ENCODE measurements at regions not wholly inside any gene's neighbourhood (a gene's known extent, or its start where the extent isn't known, plus 50 kb on each side); places are given as distances from the start of the nearest gene placed in this dataset.

DNA sequence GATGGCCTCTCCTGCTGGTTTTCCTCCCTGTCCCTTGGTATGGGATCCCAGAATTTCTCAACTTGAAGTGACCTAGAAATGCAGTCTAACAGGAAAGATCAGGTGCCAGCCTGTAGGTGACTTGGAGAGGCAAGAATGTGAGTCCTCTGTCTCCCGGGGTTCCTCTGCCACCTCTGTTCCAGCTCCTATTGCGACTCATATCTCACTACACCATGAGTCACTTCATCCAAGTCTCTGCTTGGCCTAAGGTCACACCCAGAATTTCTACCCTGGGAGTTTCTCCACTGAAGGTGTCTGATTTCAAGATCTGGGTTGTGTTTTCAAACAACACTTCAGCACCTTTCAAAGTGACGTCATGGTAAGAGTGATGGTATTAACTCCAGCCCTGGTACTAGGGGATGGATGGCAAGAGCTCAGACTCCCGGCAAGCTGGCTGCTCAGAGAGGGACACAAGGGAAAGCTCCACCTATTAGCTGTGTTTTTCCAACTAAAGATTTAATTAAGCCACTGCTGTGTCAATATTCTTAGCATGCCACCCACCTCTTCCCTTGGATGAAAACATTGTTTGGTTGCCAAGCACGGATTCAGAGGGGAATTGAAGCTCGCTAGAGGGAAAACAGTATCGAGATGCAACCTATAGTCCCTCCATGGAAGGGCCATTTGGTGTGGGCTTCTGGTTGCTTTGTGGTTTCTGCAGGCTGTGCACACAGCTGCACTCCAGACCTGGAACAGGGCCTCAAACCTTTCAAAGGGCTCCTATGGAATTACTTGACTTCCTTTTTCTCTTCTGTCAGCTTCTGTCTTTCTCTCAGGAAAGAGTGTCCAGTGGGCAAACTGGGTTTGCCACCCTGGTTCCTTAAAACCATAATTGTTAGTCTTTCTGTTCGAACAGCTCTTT is 205.7 kb downstream of the GAS1 start:
- TF ChIP-seq, protein P1, sequence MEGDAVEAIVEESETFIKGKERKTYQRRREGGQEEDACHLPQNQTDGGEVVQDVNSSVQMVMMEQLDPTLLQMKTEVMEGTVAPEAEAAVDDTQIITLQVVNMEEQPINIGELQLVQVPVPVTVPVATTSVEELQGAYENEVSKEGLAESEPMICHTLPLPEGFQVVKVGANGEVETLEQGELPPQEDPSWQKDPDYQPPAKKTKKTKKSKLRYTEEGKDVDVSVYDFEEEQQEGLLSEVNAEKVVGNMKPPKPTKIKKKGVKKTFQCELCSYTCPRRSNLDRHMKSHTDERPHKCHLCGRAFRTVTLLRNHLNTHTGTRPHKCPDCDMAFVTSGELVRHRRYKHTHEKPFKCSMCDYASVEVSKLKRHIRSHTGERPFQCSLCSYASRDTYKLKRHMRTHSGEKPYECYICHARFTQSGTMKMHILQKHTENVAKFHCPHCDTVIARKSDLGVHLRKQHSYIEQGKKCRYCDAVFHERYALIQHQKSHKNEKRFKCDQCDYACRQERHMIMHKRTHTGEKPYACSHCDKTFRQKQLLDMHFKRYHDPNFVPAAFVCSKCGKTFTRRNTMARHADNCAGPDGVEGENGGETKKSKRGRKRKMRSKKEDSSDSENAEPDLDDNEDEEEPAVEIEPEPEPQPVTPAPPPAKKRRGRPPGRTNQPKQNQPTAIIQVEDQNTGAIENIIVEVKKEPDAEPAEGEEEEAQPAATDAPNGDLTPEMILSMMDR (IDR thresholded peaks at IDR 0.05; ENCODE audit: low read length, missing control alignments): no peak
- no peak overlapping the region for H3K4me3 ChIP-seq (replicated peaks; ENCODE audit: low read depth, low read length)
- DNase-seq (ENCODE audit: low read depth): peak; percentile 54

DNA sequence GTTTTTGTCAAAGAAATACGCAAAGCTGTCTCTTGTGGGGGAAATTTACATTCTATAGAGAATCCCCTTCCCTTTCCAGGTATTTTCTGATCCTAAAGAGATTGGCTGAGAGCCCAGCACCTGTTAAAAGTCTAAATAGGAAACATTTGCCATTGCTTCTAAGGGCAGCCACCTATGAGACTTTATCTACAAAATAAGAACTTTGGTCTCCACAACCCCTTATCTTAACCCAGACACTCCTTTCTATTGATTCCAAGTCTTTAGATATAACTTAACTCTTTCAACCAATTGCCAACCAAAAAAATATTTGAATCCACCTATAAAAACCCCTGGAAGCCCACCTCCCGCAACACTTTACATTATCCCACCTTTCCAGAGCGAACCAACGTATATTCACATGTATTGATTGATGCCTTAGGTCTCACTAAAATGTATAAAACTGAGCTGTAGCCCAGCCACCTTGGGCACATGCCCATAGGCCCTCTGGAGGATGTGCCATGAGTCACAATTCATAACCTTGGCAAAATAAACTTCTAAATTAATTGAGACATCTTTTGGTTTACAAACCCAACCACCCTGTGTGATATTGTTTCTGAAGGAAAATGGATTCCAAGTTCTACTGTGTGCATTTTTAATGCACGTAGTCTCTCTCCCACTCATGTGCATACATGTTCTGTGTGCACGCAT is 211.4 kb downstream of the GAS1 start:
- TF ChIP-seq, protein P1 (IDR thresholded peaks at IDR 0.05; ENCODE audit: low read length, missing control alignments): no peak
- no peak overlapping the region for H3K4me3 ChIP-seq (replicated peaks; ENCODE audit: low read depth, low read length)
- DNase-seq (ENCODE audit: low read depth): no peak

DNA sequence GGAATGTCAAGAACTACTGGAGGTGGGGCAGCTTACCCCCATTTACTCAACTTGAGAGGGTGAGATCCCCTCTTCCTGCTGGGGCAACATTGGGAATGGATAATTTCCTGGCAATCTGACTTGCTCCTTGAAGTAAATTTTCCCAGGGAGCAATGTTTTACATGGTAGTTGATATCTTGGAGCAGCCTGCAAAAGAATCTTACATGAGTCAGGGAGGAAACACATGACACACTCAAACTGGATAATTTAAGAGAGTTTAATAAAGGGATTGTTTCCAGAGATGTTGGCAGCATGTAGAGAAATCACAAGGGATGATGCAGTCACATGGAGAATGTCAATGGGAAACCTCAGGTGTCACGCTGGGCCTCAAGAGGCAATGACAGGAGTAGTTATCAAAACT is 212.5 kb downstream of the GAS1 start:
- H3K4me3 ChIP-seq (replicated peaks; ENCODE audit: low read depth, low read length): no peak overlapping the region
- DNase-seq (ENCODE audit: low read depth): peak; percentile 89
- TF ChIP-seq, protein P1 (IDR thresholded peaks at IDR 0.05; ENCODE audit: low read length, missing control alignments): no peak

DNA sequence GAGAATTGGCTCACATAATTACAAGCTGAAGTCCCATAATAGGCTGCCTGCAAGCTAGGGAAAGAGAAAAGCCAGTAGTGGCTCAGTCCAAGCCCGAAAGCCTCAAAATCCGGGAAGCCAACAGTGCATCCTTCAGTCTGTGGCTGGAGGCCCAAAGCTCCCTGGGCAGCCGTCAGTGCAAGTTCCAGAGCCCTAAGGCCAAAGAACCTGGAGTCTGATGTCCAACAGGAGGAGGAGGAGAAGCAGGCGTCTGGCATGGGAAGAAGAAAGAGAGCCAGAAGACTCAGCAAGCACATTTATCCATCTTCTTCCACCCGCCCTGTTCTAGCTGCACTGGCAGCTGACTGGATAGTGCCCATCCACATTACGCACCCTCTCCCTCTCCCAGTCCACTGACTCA is 213.4 kb downstream of the GAS1 start:
- TF ChIP-seq, protein P1 (IDR thresholded peaks at IDR 0.05; ENCODE audit: low read length, missing control alignments): no peak
- no peak for DNase-seq (ENCODE audit: low read depth)

DNA sequence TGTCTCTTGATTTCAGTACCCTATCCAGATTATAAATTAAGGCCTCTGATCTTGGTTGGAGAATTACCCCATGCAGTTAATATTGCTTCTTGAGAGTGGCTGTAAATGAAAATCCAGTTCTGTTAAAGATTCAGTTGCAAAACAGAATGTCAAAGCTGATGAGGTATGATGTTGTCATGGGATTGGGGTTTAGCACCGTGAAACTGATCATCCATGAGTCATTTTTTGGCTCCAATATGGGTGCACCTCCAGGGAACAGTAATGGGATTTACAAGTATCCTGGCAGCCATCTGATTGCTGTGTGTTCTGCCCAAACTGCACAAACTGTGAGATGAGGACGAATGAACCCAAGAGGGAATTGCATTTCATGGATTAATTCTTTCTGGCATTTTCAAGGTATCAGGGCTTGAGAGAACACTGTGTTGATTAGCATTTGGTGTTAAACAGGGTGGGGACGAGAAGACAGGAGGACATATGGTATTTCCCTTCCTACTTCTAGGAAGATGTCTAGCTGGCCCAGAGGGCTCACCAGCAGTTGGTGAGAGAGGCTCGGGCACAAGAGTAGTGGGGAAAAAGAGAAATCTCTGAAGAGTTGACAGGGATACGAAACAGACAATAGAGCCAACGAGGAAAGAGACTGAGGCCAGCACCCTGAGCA is 214.7 kb downstream of the GAS1 start:
- peak; percentile 92 for DNase-seq (ENCODE audit: low read depth)
- TF ChIP-seq, protein P1 (IDR thresholded peaks at IDR 0.05; ENCODE audit: low read length, missing control alignments): no peak
- no peak overlapping the region for H3K4me3 ChIP-seq (replicated peaks; ENCODE audit: low read depth, low read length)

More for the DNA sequence above, 213.4 kb downstream of the GAS1 start:
- H3K4me3 ChIP-seq (replicated peaks; ENCODE audit: low read depth, low read length): no peak overlapping the region

DNA sequence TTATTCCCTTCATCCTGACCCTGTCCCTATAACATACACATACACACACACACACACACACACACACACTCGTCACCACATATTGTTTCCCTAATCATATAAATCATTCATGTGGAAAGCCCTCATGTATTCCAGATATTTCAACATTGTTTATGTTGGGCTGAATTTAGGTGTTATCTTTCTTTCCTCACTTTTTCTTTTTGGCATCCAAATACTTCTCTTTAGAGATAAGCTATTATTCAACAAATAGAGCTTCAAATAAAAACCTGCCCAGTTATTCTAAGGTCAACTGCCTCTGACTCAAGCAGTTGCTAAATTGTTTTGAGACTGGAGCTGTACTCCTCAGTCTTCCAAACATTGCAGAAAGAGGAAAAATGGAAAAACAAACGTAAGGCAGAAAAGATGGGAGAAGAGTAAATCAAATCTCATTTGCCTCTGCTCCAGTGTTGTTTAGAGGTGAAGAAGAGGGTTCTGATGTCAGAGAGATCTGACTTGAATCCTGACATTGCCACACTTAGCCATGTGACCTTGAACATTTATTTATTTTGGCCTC is 215.7 kb downstream of the GAS1 start:
- H3K4me3 ChIP-seq (replicated peaks; ENCODE audit: low read depth, low read length): no peak overlapping the region
- DNase-seq (ENCODE audit: low read depth): peak; percentile 94
- TF ChIP-seq, protein P1 (IDR thresholded peaks at IDR 0.05; ENCODE audit: low read length, missing control alignments): no peak

Measured in fibroblast of pulmonary artery (primary cell).